IMR-90 (cell line): ENCODE measurements at regions not wholly inside any gene's neighbourhood (a gene's known extent, or its start where the extent isn't known, plus 50 kb on each side); places are given as distances from the start of the nearest gene placed in this dataset.

Experiments
- CEBPB ChIP-seq: IDR thresholded peaks from 2 replicates; pipeline ENCODE4 v1.6.1; 2012; ENCODE audit warnings: low read depth, low read length, improper control_type of control experiment
- FOS ChIP-seq: fragments of 150-350 bp; IDR thresholded peaks from 2 replicates; pipeline ENCODE4 v1.6.1; 2016; ENCODE audit warnings: low read depth, low read length
- MAZ ChIP-seq: IDR thresholded peaks from 2 replicates; pipeline ENCODE4 v1.6.1; 2012; ENCODE audit warnings: low read depth, mild to moderate bottlenecking, low read length, improper control_type of control experiment, moderate library complexity, borderline replicate concordance
- POLR2A ChIP-seq: IDR thresholded peaks from 2 replicates; pipeline ENCODE4 v1.6.1; 2012; ENCODE audit warnings: mild to moderate bottlenecking, low read depth, low read length
- RAD21 ChIP-seq: IDR thresholded peaks from 2 replicates; pipeline ENCODE4 v1.6.1; 2012; ENCODE audit warnings: low read length, improper control_type of control experiment
- RFX5 ChIP-seq: IDR thresholded peaks from 2 replicates; pipeline ENCODE4 v1.8.0; 2012; ENCODE audit warnings: low read depth, mild to moderate bottlenecking, low read length, moderate library complexity
- TF ChIP-seq, protein P1 (sequence below): conservative IDR thresholded peaks from 2 replicates; pipeline ENCODE4 v1.5.1; 2012; ENCODE audit warnings: mild to moderate bottlenecking, low read depth, low read length, improper control_type of control experiment
- TF ChIP-seq, protein P2 (sequence below): fragments of 150-350 bp; IDR thresholded peaks from 2 replicates; pipeline ENCODE4 v1.6.1; 2017; ENCODE audit warnings: mild to moderate bottlenecking, antibody characterized with exemption, low read length, low read depth

DNA sequence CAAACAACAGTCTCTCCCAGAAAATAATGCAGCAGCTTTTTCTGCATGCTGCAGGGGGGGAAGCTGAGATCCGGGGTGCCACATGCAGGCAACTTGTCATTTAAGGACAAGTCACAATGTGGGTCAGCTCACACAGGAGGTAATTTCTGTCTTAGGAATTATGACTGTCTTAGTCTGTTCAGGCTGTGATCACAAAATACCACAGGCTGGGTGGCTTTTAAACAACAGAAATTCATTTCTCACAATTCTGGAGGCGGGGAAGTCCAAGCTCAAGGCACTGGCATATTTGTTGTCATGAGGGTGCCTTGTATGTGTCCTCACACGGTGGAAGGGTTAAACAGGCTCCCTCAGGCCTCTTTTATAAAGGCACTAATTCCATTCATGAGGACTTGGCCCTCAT, 127.7 kb downstream of the DIRAS2 start:
- TF ChIP-seq, protein P1, sequence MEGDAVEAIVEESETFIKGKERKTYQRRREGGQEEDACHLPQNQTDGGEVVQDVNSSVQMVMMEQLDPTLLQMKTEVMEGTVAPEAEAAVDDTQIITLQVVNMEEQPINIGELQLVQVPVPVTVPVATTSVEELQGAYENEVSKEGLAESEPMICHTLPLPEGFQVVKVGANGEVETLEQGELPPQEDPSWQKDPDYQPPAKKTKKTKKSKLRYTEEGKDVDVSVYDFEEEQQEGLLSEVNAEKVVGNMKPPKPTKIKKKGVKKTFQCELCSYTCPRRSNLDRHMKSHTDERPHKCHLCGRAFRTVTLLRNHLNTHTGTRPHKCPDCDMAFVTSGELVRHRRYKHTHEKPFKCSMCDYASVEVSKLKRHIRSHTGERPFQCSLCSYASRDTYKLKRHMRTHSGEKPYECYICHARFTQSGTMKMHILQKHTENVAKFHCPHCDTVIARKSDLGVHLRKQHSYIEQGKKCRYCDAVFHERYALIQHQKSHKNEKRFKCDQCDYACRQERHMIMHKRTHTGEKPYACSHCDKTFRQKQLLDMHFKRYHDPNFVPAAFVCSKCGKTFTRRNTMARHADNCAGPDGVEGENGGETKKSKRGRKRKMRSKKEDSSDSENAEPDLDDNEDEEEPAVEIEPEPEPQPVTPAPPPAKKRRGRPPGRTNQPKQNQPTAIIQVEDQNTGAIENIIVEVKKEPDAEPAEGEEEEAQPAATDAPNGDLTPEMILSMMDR: no peak
- TF ChIP-seq CEBPB: no peak
- TF ChIP-seq RFX5: no peak
- TF ChIP-seq RAD21: no peak
- TF ChIP-seq, protein P2, sequence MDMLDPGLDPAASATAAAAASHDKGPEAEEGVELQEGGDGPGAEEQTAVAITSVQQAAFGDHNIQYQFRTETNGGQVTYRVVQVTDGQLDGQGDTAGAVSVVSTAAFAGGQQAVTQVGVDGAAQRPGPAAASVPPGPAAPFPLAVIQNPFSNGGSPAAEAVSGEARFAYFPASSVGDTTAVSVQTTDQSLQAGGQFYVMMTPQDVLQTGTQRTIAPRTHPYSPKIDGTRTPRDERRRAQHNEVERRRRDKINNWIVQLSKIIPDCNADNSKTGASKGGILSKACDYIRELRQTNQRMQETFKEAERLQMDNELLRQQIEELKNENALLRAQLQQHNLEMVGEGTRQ: no peak
- TF ChIP-seq MAZ: no peak
- no peak for TF ChIP-seq POLR2A
- no peak for TF ChIP-seq FOS
